Astrocyte of the spinal cord (primary cell): ENCODE measurements at regions not wholly inside any gene's neighbourhood (a gene's known extent, or its start where the extent isn't known, plus 50 kb on each side); places are given as distances from the start of the nearest gene placed in this dataset.
A peak's percentile ranks its signal among the peaks of the same experiment; 100 is the strongest.

Experiments
- DNase-seq: peaks from one replicate; pipeline ENCODE4 v3.0.0; 2011; ENCODE audit warnings: low read depth, low spot score
- H3K4me3 ChIP-seq: 2 replicates; pipeline ENCODE4 v1.5.1; 2011; ENCODE audit warnings: low read depth, mild to moderate bottlenecking, low read length, moderate library complexity
- in situ Hi-C: cut with HindIII; loops from 2 replicates; pipeline ENCODE4 v1.10.0; 2017; ENCODE audit warnings: low sequenced_read_pairs
- TF ChIP-seq, protein P1 (sequence below): IDR thresholded peaks from 2 replicates; pipeline ENCODE4 v1.5.1; 2012; ENCODE audit warnings: low read depth, mild to moderate bottlenecking, low read length, inconsistent platforms

- no peak for DNase-seq
- in situ Hi-C loops = no loop called here
- TF ChIP-seq, protein P1, sequence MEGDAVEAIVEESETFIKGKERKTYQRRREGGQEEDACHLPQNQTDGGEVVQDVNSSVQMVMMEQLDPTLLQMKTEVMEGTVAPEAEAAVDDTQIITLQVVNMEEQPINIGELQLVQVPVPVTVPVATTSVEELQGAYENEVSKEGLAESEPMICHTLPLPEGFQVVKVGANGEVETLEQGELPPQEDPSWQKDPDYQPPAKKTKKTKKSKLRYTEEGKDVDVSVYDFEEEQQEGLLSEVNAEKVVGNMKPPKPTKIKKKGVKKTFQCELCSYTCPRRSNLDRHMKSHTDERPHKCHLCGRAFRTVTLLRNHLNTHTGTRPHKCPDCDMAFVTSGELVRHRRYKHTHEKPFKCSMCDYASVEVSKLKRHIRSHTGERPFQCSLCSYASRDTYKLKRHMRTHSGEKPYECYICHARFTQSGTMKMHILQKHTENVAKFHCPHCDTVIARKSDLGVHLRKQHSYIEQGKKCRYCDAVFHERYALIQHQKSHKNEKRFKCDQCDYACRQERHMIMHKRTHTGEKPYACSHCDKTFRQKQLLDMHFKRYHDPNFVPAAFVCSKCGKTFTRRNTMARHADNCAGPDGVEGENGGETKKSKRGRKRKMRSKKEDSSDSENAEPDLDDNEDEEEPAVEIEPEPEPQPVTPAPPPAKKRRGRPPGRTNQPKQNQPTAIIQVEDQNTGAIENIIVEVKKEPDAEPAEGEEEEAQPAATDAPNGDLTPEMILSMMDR = no peak
- H3K4me3 ChIP-seq = no peak overlapping the region
Measured at GRCh38 chr18:57087644-57088376, 59.1 kb upstream of the BOD1L2 start.

DNA sequence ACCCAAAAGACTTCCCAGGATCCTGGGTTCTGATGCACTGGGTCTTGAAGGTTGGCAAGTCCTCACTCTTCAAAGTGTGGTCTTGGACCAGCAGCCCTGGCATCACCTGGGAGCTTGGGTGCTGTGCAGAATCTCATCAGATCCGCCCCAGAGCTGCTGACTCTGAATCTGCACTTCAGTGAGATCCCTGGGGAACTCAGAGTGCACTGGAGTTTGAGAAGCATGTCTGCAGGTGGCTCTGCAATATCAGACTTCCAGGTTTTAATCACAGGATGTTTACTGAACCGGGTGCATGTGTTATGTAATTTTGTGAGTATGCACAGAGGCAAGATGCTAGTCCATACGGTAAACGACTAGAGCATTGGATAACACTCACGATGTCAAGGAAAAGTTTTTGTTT, 58.0 kb upstream of the BOD1L2 start:
- TF ChIP-seq, protein P1 = no peak
- H3K4me3 ChIP-seq = no peak overlapping the region
- no peak for DNase-seq
- in situ Hi-C loops = no loop called here

DNA sequence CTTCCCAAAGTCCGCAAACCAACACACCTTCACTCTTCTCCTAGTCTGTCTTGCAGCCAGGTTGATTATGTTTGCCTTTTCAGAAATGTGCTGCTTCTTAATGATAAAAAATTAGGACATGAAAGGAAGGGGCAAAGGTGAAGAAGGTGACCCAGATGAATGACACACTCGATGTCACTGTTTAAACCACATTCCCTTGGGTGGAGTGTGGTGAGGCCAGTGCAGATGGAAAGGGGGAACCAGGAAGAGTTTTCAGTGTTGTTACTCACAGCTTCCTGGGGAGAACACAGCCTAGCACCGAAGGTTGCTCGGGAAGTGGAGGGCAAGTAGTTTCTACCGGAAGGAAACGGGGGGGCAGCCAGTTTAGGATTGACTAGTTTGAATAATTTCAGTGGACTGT, 57.2 kb upstream of the BOD1L2 start:
- TF ChIP-seq, protein P1 = no peak
- no peak overlapping the region for H3K4me3 ChIP-seq
- DNase-seq = no peak
- in situ Hi-C loops = no loop called here

DNA sequence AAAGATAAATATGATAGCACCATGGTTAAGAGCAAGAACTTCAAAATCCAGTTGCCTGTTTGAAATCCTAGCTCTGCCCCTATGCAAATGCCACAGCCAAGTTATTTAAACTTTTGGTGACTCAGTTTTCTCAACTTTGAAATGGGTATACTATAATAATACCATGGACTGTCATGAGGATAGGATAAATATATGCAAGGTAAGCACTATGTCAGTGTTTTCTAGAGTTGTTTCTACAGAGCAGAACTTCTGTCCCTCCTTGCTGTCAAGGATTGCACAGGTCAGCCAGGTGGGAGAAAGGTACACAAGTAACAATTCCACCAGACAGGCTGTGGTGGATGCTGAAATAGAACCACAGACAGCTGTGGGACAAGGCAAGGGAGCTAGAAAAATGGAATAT, 55.7 kb upstream of the BOD1L2 start:
- TF ChIP-seq, protein P1 = no peak
- H3K4me3 ChIP-seq = no peak overlapping the region
- in situ Hi-C loops = no loop called here
- no peak for DNase-seq

- in situ Hi-C loops = no loop called here
- TF ChIP-seq, protein P1 = no peak
- DNase-seq = no peak
Measured at GRCh38 chr18:57094175-57094574, 52.7 kb upstream of the BOD1L2 start.

DNA sequence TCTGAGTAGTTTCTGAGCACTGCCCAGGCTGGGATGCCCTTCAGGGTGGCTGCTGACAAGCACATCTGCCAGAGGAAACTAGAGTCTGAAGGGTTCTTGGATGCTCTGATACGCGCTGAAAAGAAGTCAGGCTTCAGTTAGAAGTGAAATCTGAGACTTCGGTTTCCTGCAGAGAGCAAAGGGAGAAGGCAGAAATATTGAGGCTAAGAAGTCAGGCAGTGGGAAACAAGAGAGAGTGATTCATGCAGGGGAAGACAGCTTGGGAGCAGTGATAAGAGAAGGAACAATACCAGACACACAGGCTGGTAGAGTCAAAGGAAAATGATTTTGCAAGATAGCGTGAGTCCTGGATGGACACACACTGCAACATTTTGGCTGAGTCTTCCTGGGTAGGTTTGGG, 51.0 kb upstream of the BOD1L2 start:
- no peak overlapping the region for H3K4me3 ChIP-seq
- in situ Hi-C loops = no loop called here
- DNase-seq = peak; percentile 2
- TF ChIP-seq, protein P1 = no peak

More at GRCh38 chr18:57094175-57094574, 52.7 kb upstream of the BOD1L2 start:
- H3K4me3 ChIP-seq = no peak overlapping the region
